OCI-LY7 (cell line): ENCODE measurements at regions not wholly inside any gene's neighbourhood (a gene's known extent, or its start where the extent isn't known, plus 50 kb on each side); places are given as distances from the start of the nearest gene placed in this dataset.

Source experiments
- BruUV-seq: library from RNA; stranded (reverse); fragments of 400-500 nt; replicated peaks from 2 replicates; lab custom pipeline; 2021; lab: Mats Ljungman, UMichigan
- CTCF ChIA-PET: fragments of 300-600 bp; sonication (Branson Sonifier 250); formaldehyde crosslinking; loops from one replicate; lab custom pipeline; 2022; ENCODE audit warnings: antibody characterized with exemption; ENCODE audit not compliant: unreplicated experiment; lab: Charles Lee
- POLR2A ChIA-PET: fragments of 300-600 bp; sonication (Branson Sonifier 250); formaldehyde crosslinking; loops from one replicate; lab custom pipeline; 2022; ENCODE audit warnings: antibody characterized with exemption; lab: Charles Lee
- DNase-seq: peaks from one replicate; pipeline ENCODE4 v3.0.0-alpha.2; 2015; ENCODE audit warnings: low spot score
- H2AFZ ChIP-seq: fragments of 200-600 bp; sonication (generic), shearing (Covaris generic); 2 replicates; pipeline ENCODE4 v1.6.1; 2014; ENCODE audit warnings: mild to moderate bottlenecking, antibody characterized with exemption, low read length, moderate library complexity
- H3K27ac ChIP-seq: fragments of 200-600 bp; sonication (generic); 2 replicates; pipeline ENCODE4 v1.5.1; 2014; ENCODE audit warnings: mixed run types, low read depth, mild to moderate bottlenecking, moderate library complexity, low read length, inconsistent platforms; ENCODE audit not compliant: poor library complexity, severe bottlenecking
- H3K36me3 ChIP-seq: fragments of 200-600 bp; sonication (generic); 2 replicates; pipeline ENCODE4 v1.6.1; 2014; ENCODE audit warnings: mild to moderate bottlenecking, antibody characterized with exemption, low read length, moderate library complexity, mixed read lengths; ENCODE audit not compliant: insufficient read depth
- H3K4me1 ChIP-seq: fragments of 200-600 bp; sonication (generic); 2 replicates; pipeline ENCODE4 v1.5.1; 2014; ENCODE audit warnings: mild to moderate bottlenecking, low read length; ENCODE audit not compliant: insufficient read depth, poor library complexity, severe bottlenecking
- H3K4me2 ChIP-seq: fragments of 200-600 bp; sonication (generic); 2 replicates; pipeline ENCODE4 v1.6.1; 2014; ENCODE audit warnings: mild to moderate bottlenecking, low read length
- H3K4me3 ChIP-seq: fragments of 200-600 bp; sonication (generic); 2 replicates; pipeline ENCODE4 v1.5.1; 2014; ENCODE audit warnings: mild to moderate bottlenecking, low read depth, low read length; ENCODE audit not compliant: poor library complexity, severe bottlenecking
- H3K79me2 ChIP-seq: fragments of 200-600 bp; sonication (generic); 2 replicates; pipeline ENCODE4 v1.6.1; 2016; ENCODE audit warnings: low read depth, mild to moderate bottlenecking, low read length, moderate library complexity, mixed read lengths; ENCODE audit not compliant: insufficient read depth
- H3K9me2 ChIP-seq: fragments of 200-600 bp; sonication (generic); 2 replicates; pipeline ENCODE4 v1.6.1; 2016; ENCODE audit warnings: mild to moderate bottlenecking, low read length, mixed read lengths; ENCODE audit not compliant: insufficient read depth
- H3K9me3 ChIP-seq: fragments of 200-600 bp; sonication (generic); 2 replicates; pipeline ENCODE4 v1.6.1; 2014; ENCODE audit warnings: mild to moderate bottlenecking, mixed run types, low read length, mixed read lengths
- H4K20me1 ChIP-seq: fragments of 200-600 bp; sonication (generic); 2 replicates; pipeline ENCODE4 v1.6.1; 2014; ENCODE audit warnings: mild to moderate bottlenecking, antibody characterized with exemption, low read length, moderate library complexity, mixed read lengths; ENCODE audit not compliant: insufficient read depth
- CTCF ChIP-seq: fragments of 200-600 bp; sonication (generic); conservative IDR thresholded peaks from 2 replicates; pipeline ENCODE4 v1.5.1; 2014; ENCODE audit warnings: mild to moderate bottlenecking, antibody characterized with exemption, low read length, moderate library complexity, mixed read lengths
- EZH2phosphoT487 ChIP-seq: fragments of 200-600 bp; sonication (generic); IDR thresholded peaks from 2 replicates; pipeline ENCODE4 v1.6.1; 2018; ENCODE audit warnings: low read depth, borderline replicate concordance, mild to moderate bottlenecking, mixed run types, antibody characterized with exemption, low read length, moderate library complexity, mixed read lengths
- intact Hi-C: fragments of 100-400 bp; cut with micrococcal nuclease; formaldehyde crosslinking; loops from one replicate; pipeline ENCODE4 v1.10.0; 2022; ENCODE audit not compliant: unreplicated experiment

GRCh38 chr13:62563251-62563650 is 1147.6 kb upstream of the PCDH20 start:
- H3K4me2 ChIP-seq, result no peak overlapping the region
- no peaks in the 10 kb centered on the region for H3K9me2 ChIP-seq
- no peak overlapping the region for H3K27ac ChIP-seq
- no peak overlapping the region for H2AFZ ChIP-seq
- no TSS peak for BruUV-seq
- no peaks in the 10 kb centered on the region for H4K20me1 ChIP-seq
- CTCF ChIA-PET, result no interaction called here
- no peaks in the 10 kb centered on the region for H3K79me2 ChIP-seq
- no peaks in the 10 kb centered on the region for H3K36me3 ChIP-seq
- intact Hi-C loops, result no loop called here
- POLR2A ChIA-PET, result no interaction called here
- H3K4me1 ChIP-seq, result no peaks in the 10 kb centered on the region
- H3K9me3 ChIP-seq, result no peaks in the 10 kb centered on the region
- DNase-seq, result no peak
- TF ChIP-seq EZH2phosphoT487 (no peak), CTCF (no peak)
- H3K4me3 ChIP-seq, result no peak overlapping the region

GRCh38 chr13:62556978-62557377 is 1141.3 kb upstream of the PCDH20 start:
- intact Hi-C loops, result no loop called here
- POLR2A ChIA-PET, result interaction anchor here (0.7 kb wide), 1 partner anchor 15 kb away, joined by 3 read pairs; no protein-coding TSS in a partner anchor
- CTCF ChIA-PET, result no interaction called here
- H4K20me1 ChIP-seq, result no peaks in the 10 kb centered on the region
- no peaks in the 10 kb centered on the region for H3K36me3 ChIP-seq
- no peak for DNase-seq
- H3K27ac ChIP-seq, result no peak overlapping the region
- no peaks in the 10 kb centered on the region for H3K79me2 ChIP-seq
- no peaks in the 10 kb centered on the region for H3K9me2 ChIP-seq
- no peaks in the 10 kb centered on the region for H3K4me1 ChIP-seq
- H3K4me2 ChIP-seq, result no peak overlapping the region
- BruUV-seq, result no TSS peak
- H3K4me3 ChIP-seq, result no peak overlapping the region
- H3K9me3 ChIP-seq, result no peaks in the 10 kb centered on the region
- H2AFZ ChIP-seq, result no peak overlapping the region
- TF ChIP-seq CTCF, result no peak
- no peak for TF ChIP-seq EZH2phosphoT487

GRCh38 chr13:62551588-62551987 is 1135.9 kb upstream of the PCDH20 start:
- no peak overlapping the region for H2AFZ ChIP-seq
- no peaks in the 10 kb centered on the region for H3K9me3 ChIP-seq
- H3K4me1 ChIP-seq, result no peaks in the 10 kb centered on the region
- BruUV-seq, result no TSS peak
- intact Hi-C loops, result no loop called here
- no peak for DNase-seq
- no peak overlapping the region for H3K4me3 ChIP-seq
- no peaks in the 10 kb centered on the region for H3K36me3 ChIP-seq
- POLR2A ChIA-PET, result interaction anchor here (0.6 to 0.8 kb wide), 2 partner anchors 39 to 522 kb away, joined by 3 read pairs; no protein-coding TSS in a partner anchor
- no peak overlapping the region for H3K27ac ChIP-seq
- CTCF ChIA-PET, result no interaction called here
- H3K9me2 ChIP-seq, result no peaks in the 10 kb centered on the region
- H3K79me2 ChIP-seq, result no peaks in the 10 kb centered on the region
- no peaks in the 10 kb centered on the region for H4K20me1 ChIP-seq
- TF ChIP-seq EZH2phosphoT487, result no peak
- no peak for TF ChIP-seq CTCF
- no peak overlapping the region for H3K4me2 ChIP-seq
